HG03159 (cell line): ENCODE measurements at regions not wholly inside any gene's neighbourhood (a gene's known extent, or its start where the extent isn't known, plus 50 kb on each side); places are given as distances from the start of the nearest gene placed in this dataset.
"Not testable (repeated sequence)": the region's sequence is repeated elsewhere in the genome, so short reads cannot be mapped to it uniquely, and the experiment has no call there.

Experiments
- ATAC-seq: cut with Tn5 transposase; IDR thresholded peaks from one replicate; pipeline ENCODE4 v1.9.1; 2021; ENCODE audit warnings: mild to moderate bottlenecking, moderate library complexity; ENCODE audit not compliant: unreplicated experiment

DNA sequence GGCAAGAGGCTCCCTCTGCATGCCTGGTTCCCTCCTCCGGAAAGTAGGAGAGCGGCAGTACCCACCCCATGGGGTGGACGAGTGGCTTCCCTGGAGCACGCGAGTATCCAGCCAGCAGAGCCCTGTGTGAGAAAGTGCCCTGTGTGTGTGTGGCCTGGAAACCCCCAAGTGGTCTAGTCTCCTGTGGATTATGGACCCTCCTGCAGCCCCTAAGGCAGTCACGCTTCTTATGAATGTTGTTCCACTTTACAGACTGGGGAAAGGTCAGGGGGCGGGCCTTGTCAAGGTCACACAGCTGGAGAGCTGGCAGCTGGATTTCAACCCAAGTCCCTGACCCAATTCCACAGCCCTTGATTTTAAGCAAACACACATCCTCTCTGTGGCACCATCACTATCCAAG is 252.5 kb upstream of the SULF2 start:
- not testable (repeated sequence) for ATAC-seq

DNA sequence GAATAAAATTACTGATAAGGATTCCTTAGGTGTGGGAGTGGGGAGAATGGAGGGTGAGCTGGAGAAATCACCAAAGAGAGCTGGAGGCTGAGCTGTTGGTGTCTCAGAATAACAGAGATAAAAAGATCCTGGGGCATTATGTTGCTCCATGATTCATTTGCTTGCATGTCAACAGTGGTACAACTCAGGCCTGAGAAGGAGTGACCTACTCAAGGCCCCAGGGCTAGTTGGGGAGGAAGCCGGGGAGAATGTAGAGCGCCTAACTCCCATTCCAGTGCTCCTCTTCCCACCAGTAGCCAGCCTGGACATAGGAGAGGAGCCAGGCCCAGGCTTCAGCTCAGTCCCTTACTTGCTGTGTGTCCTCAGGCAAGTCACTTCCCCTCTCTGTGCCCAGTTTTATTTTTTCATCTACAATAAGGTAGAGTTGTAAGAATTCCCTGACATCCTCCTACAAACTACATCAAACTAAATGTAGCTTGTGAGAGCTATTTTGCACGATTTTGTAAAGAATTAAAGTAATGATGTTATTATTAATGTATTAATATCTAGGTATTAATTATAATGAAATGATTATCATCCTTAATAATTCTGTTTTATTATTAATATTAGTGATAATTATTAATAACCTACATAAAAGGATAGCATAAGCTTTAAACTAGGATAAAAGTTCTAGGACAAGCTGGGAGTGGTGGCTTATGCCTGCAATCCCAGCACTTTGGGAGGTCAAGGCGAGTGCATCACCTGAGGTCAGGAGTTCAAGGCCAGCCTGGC is 250.9 kb upstream of the SULF2 start:
- ATAC-seq, result no peak

DNA sequence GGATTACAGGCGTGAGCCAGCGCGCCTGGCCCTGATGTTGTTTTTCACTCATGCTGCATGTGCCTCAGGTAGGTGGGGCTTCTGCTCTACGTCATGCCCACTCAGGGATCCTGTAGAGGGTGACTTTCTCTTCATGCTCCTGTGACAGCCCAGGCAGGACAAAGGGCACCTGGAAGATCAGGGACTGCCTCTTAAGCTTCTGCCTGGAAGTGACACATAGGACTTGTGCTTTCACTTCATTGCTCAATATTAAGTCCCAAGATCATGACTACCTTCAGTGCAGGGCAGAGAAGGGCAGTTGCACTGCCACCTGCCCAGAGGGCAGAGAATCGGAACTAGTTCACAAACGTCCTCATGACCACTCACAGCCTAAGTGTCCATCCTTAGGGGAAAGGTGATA is 249.5 kb upstream of the SULF2 start:
- ATAC-seq, result no peak

DNA sequence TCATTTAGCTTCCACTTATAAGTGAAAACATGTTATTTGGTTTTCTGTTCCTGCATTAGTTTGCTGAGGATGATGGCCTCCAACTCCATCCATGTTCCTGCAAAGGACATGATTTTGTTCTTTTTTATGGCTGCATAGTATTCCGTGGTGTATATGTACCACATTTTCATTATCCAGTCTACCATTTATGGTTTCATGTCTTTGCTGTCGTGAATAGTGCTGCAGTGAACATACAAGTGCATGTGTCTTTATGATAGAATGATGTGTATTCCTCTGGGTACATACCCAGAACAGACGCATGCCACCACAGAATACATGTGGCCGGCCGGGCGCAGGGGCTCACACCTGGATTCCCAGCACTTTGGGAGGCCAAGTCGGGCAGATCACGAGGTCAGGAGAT is 247.7 kb upstream of the SULF2 start:
- ATAC-seq, result not testable (repeated sequence)

DNA sequence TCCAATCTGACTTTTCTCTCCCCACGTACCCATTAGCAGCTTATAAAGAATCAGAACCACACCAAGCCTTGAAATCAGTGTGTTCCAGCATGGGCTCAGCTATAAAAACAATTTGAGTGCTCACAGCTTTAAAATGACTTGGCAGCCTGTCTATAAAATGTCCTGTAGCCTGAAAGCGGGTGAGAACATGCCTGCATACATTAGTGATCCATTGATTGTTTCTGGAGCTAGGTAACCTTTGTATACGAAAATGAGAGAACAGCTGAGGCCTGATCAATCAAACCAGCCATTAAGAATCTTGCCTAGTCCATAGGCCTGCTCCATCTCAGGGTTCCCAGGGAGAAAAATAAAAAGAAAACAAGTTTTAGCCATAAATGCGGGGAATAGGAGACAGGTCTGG is 245.8 kb upstream of the SULF2 start:
- ATAC-seq, result no peak

DNA sequence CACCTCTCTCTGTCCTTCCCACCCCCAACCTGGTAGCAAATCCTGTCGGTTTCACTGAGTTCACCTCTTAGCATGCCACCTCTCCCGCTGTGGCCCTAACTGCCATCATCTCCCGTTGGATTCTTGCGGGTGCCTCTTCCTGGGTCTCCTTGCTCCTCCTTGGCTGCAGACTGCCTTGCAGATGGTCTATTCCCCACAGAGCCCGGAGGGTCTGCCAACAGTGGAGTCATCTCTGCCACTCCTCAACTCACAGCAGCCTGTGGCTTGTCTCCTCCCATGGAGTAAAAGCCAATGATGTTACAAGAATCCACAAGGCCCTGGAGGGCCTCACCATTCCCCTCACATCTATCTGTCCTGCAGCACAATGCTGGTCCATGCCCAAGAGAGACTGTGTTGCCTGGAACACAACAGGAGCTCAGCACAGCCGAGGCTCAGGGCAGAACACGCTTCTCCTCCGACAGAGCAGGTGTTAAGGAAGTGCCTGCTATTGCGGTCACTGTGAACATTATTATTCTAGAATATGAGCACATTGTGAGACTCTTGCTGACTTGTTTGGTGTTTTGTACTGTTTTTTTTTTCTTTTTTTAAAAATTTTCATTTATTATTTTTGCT is 241.8 kb upstream of the SULF2 start:
- ATAC-seq, result no peak

DNA sequence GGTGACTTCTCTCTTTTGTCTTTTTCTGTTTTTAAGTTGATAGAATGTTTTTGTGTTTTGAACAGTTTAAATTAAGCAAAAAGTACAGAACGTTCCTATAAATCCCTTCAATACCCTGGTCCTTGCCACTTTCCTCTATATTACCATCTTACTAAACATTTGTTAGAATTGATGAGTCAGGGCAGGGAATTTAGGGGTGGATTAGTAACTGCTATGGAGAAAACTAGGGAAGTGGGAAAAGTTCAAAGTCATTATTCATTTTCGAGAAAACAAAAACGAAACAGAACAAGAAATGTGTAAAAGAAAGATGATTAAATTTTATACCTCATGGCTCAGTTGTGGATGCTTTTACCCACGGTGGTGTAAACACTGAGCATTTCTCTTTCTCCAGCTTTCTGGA is 240.4 kb upstream of the SULF2 start:
- ATAC-seq, result no peak

DNA sequence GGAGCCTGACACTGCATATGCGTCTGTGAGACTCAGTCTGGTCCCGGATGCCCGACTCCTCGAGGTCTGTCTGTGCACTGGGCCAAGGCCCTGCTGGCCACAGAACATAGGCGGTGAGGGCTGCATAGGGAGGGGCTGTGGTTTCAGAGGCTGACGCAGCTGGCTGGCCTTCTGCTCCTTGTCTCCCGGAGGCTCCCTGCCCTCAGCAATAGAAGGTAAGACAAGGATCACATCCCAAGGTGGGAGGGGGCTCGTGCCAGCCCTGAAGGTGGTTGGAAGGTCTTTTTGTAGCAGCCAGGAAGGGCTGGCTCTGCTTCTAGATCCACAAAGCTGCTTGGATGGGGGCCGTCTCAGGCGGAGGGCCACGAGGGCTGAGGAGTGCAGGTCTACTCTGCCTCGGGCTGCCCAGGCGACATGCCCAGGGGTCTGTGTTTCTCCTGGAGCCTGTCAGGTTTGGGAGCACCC is 239.8 kb upstream of the SULF2 start:
- no peak for ATAC-seq

DNA sequence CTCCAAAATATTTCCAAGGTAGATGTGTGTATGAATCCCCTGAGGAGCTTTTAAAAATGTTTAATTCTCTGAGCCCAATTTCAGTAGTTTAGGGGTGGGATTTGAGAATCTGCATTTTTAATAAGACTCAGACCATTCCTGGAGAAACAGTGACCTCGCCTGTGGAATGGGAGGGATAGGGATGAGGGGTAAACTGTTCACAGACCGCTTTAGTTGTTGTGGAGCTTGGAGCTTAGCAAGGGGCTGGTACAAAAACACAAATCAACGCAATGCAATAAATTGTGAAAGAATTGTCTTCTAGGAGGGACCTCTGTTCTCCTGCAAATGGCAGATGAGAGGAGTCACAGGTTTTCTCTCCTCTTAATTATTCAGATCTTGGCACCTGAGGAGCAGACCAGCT is 239.3 kb upstream of the SULF2 start:
- no peak for ATAC-seq

DNA sequence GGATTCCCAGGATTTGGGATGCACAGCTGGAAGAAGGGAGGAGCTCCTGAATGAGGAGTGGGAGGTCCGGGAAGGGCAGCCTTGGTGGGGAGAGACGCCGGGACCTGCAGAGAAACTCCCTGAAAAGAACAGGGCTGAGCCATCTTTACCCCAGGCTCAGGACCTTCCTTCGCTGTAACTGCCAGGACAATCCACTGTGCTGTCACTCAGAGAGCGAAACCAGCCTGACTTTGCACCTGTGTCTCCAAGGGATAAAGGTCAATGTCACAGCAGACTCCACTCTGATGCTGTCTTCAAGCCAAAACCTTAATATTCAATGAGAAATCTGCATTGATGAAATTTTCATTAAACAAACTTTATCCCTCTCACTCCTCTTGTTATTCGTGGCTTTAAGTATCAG is 235.4 kb upstream of the SULF2 start:
- ATAC-seq, result not testable (repeated sequence)

DNA sequence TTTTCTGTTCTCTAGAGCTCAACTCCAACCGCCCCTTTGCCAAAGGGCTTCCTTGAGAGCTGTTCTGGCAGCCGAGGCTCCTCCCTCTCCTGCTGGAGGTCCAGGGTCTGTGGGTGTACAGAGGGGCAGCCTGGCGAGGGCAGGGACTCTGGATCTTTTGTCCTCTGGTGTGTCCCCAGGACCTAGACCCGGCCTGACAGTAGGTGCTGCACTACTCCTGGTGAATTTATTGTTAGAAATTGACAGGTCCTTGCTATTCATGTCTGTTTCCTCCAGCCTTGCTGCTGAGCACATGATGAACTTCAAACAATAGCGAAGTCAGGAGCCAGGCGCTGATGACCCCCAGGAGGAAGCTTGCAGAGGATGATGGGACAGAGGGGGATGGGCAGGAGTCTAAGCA is 234.7 kb upstream of the SULF2 start:
- ATAC-seq, result no peak

DNA sequence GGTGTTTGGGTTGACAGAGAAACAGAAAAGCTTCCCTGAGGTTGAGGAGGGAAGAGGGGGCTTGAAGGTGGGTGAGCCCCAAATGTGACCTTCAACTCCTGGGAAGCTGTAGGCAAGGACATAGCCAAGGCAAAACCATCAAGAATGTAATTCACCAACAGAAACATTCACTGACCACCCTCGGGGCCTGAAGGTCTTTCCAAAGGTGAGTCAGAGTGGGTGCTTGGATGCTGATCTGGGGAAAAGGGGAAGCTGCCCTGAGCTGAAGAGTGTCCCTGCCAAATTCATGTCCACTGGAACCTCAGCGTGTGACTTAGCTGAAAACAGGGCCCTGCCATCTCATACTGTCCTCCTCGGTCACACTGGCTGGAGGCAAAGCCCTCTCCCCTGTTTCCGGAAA is 234.2 kb upstream of the SULF2 start:
- no peak for ATAC-seq

DNA sequence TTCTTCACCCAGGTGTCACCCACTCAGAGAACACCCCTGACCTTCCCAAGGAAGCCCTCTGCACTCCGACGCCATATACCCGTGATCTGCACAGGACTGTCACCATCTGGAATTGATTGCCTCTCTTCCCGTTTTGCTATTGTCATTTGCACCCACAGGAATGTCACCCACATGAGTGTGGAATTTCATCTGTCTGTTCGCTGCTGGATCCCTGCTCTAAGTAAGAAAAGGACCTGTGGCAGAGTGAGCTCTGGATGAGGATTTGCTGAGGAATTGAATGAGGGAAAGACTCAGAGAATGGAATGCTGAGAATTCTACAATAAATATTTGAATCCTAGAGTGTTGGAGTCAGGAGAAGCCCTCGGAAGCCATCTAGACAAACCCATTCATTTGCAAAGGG is 233.6 kb upstream of the SULF2 start:
- not testable (repeated sequence) for ATAC-seq

DNA sequence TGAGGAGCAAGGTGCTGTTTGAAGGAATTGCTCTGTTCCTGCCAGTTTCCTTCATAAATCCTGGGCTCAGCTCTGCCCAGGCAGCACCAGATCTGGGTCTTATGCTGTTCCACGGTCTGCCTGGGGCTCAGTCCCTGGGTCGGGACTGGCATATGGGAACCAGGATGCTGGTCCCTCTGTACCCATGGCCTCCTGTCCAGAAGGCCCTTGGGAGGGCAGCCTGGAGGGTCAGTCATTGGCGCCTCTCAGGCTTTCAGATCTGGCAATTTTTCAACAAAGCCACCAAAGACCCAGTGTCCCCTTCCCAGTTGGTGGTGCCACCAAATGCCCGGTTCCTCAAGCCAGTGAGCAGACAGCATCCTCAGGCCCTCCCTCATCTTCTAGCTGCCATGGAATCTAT is 232.7 kb upstream of the SULF2 start:
- ATAC-seq, result no peak

DNA sequence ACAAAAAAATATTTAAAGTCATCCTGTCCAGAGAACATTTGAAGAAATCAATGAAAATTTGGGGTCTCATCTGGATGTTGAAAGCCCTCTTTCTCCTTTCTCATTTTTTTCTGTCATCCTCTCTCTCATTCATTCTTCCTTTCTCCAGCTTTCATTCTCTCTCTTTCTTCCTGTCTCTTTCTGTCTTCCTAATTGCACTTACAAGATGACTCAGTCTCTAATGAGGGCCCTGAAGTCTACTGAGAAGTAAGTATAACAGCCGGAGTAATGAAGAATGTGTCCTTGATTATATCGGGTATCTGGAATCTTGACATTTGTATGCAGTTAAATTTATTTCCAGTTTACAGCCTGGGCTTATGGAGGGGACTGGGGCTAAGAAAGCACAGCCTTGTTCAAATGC is 232.2 kb upstream of the SULF2 start:
- no peak for ATAC-seq

DNA sequence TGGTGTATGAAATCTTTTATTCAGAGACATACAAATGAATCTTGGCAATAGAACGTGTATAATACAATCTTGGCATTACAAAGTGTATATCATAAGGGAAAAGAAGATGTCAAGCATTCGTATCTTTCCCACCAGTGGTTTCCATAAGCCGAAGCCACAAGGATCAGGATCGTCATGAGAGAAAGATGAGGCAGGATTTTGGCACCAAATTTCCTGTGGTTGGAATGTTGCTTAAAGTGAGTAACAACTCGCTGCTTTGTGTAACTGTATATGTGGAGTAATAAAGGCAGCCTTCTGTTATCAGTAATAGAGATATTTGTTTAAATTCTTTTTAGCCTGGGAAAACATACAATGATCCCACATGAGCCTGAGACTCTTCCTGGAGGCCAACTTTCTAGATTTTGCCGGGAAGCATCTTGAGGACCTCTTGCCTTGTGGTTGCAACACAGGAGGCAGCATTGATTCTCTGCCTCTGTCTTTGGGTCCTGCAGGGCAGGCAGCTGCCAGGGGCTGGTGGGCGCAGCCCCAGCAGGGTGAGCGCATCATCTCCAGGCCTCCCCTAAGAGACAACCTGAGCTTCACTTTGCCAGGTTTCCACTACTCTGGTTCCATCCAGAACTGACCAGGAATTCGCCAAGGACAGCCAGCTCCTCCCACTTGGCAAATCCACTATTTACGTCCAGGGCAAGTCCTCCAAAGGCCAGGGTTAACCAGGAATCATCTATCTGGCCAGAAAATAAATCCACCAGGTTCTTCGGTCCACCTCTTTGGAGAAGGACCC is 230.9 kb upstream of the SULF2 start:
- ATAC-seq, result no peak

DNA sequence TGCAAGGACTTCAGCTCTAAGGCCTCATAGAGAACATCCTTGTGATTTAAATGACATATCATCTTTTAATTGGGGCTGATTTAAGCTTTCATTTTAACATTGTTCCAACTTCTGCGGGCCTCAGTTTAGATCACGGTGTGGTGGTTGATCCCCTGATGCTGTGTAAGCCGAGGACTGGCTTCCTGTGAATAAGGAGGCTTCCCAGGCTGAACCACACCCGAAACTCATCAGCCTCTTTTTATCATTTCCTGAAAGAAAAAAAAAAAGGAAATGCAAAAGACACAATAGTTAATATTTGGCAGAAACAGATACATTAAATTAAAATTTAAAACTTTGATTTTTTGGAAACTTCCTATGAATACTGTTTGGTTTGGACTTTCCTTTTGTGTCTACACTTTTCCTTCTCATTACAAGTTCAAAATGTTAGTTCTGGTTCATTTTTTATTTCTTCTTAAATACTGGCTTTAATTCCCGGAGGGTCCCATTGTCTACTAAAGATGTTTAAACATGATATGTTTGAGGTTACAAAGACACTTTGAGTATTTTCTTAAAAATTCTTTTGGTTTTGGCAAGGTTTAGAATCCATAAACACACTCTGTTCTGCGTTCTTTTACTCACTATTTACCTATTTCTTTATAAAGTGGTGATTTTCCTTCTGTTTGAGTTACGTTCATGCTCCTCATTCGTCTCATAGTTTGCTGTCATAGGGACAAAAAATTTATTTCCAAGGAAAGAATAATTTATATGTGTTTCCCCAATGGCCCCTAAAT is 230.0 kb upstream of the SULF2 start:
- ATAC-seq, result no peak

DNA sequence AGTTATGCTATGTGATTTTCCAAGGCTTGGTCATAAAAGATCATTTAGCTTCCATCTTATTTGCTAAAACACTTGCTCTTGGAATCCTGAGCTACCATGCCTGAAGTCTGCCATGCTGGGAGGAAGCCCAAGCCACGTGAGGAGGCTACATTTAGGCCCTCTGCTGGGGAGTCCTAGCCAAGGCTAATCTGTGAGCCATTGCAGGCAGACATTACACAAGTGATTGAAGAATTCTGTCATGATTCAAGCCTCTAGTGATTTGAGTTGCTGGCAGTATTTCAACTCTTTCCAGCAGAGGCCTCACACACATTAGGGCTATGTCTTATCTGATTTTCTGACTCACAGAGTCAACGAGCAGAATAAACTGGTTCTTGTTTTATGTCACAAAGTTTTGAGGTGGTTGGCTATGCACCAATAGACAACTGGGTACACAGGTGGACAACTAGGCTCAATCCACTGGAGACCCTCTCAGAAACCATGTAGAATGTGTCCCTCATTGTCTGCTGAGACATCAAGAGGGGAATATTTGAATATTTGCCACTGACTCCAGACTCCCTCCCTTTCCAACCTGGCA is 227.2 kb upstream of the SULF2 start:
- ATAC-seq, result no peak

DNA sequence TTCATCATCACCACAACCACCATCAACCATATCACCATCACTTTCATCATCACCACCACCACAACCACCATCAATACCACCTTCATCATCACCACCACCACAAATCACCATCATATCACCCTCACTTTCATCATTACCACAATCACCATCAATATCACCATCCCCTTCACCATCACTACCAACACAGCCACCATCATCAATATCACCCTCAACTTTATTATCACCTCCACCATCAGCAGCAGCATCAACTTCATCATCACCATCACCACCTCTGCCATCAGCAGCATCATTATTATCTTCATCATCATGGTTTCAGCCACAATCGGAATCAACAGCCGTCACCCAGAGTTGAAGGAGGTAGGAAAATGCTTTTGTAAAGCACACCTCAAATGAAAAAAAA is 225.7 kb upstream of the SULF2 start:
- no peak for ATAC-seq

DNA sequence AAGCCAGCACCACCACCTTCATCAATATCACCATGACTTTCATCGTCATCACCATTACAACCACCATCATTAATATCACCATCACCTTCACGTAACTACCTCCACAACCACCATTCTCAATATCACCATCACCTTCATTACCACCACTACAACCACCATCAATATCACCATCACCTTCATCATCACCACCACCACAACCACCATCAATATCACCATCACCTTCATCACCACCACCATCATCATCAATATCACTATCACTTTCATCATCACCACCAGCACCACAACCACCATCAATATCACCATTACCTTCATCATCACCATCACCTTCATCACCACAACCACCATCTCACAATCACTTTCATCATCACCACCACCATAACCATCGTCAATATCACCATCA is 225.3 kb upstream of the SULF2 start:
- ATAC-seq, result no peak
